GM12878 (cell line): ENCODE measurements at regions not wholly inside any gene's neighbourhood (a gene's known extent, or its start where the extent isn't known, plus 50 kb on each side); places are given as distances from the start of the nearest gene placed in this dataset.

Experiments used
- ATAC-seq: fragments of 200-7000 bp; cut with Tn5 transposase; 3 replicates; pipeline ENCODE4 v1.9.1; 2020; ENCODE audit warnings: mild to moderate bottlenecking, moderate library complexity
- BruUV-seq: library from RNA; stranded (reverse); fragments of 400-500 nt; replicated peaks from 2 replicates; lab custom pipeline; 2021; lab: Mats Ljungman, UMichigan
- CTCF ChIA-PET: fragments of 300-600 bp; sonication (Branson Sonifier 250); formaldehyde crosslinking; extraction: SDS; loops from one replicate; lab custom pipeline; 2021; ENCODE audit warnings: inconsistent platforms; lab: Yijun Ruan, JAX
- POLR2A ChIA-PET: fragments of 350-600 bp; formaldehyde crosslinking; extraction: SDS; loops from one replicate; lab custom pipeline; 2021; ENCODE audit warnings: inconsistent platforms; lab: Charles Lee
- RAD21 ChIA-PET: fragments of 300-600 bp; sonication (Branson Sonifier 250); formaldehyde crosslinking; loops from one replicate; lab custom pipeline; 2023; ENCODE audit warnings: antibody characterized with exemption; ENCODE audit not compliant: unreplicated experiment; lab: Charles Lee
- SMC1A ChIA-PET: fragments of 300-600 bp; sonication (Branson Sonifier 250); formaldehyde crosslinking; loops from one replicate; lab custom pipeline; 2023; ENCODE audit not compliant: unreplicated experiment, uncharacterized antibody; lab: Charles Lee
- DNase-seq: peaks from one replicate; pipeline ENCODE4 v3.0.0-alpha.2; 2011; ENCODE audit warnings: low read depth, low spot score
- FAIRE-seq: peaks from 3 replicates; lab custom pipeline; 2011; peaks lifted over from hg19 to GRCh38; lab: Jason Lieb, UNC
- H2AFZ ChIP-seq: 2 replicates; pipeline ENCODE4 v1.6.0; 2011; ENCODE audit warnings: low read depth, low read length, control low read depth; ENCODE audit not compliant: control insufficient read depth
- H3K27ac ChIP-seq: 2 replicates; pipeline ENCODE4 v1.5.1; 2011; ENCODE audit warnings: control low read depth; ENCODE audit not compliant: control insufficient read depth, insufficient read depth
- H3K27me3 ChIP-seq, 2 experiments: replicated peaks in 1 of 2; 2 replicates each; pipeline versions ENCODE4 v1.6.0 to v1.6.1; 2011; ENCODE audit warnings: low read length in 1 of 2; ENCODE audit not compliant: control insufficient read depth in 2 of 2, insufficient read depth in 2 of 2
- H3K36me3 ChIP-seq, 2 experiments: 2 replicates each; pipeline ENCODE4 v1.5.1; 2011; ENCODE audit warnings: low read length in 1 of 2; ENCODE audit not compliant: control insufficient read depth in 2 of 2, insufficient read depth in 2 of 2
- H3K4me1 ChIP-seq: 2 replicates; pipeline ENCODE4 v1.6.1; 2011; ENCODE audit warnings: mild to moderate bottlenecking, low read length, moderate library complexity, mixed read lengths; ENCODE audit not compliant: control insufficient read depth, insufficient read depth
- H3K4me2 ChIP-seq: 2 replicates; pipeline ENCODE4 v1.6.0; 2011; ENCODE audit warnings: control low read depth; ENCODE audit not compliant: control insufficient read depth, insufficient read depth
- H3K4me3 ChIP-seq: fragments of 200-600 bp; sonication (generic); 2 replicates; pipeline ENCODE4 v1.5.1; 2016
- H3K79me2 ChIP-seq: 2 replicates; pipeline ENCODE4 v1.6.0; 2011; ENCODE audit warnings: low read length; ENCODE audit not compliant: control insufficient read depth, insufficient read depth
- H3K9ac ChIP-seq: 2 replicates; pipeline ENCODE4 v1.8.0; 2011; ENCODE audit warnings: low read length, control low read depth, mixed read lengths; ENCODE audit not compliant: control insufficient read depth, insufficient read depth
- H3K9me3 ChIP-seq: replicated peaks from 3 replicates; pipeline ENCODE4 v1.5.1; 2011; ENCODE audit warnings: mild to moderate bottlenecking, low read length; ENCODE audit not compliant: control insufficient read depth, insufficient read depth
- H4K20me1 ChIP-seq: 2 replicates; pipeline ENCODE4 v1.6.0; 2011; ENCODE audit not compliant: control insufficient read depth, insufficient read depth
- MEF2A ChIP-seq: IDR thresholded peaks from 2 replicates; pipeline ENCODE4 v1.6.1; 2011; ENCODE audit warnings: low read depth, mild to moderate bottlenecking, low read length, moderate library complexity; ENCODE audit not compliant: insufficient read depth
- in situ Hi-C: fragments of 300-500 bp; cut with MboI; formaldehyde crosslinking; loops from 9 replicates; pipeline ENCODE4 v1.14.3; 2018; ENCODE audit warnings: mixed read lengths
- intact Hi-C: fragments of 100-400 bp; cut with micrococcal nuclease; formaldehyde crosslinking; loops from one replicate; pipeline ENCODE4 v1.14.2; 2022; ENCODE audit not compliant: unreplicated experiment
- TF ChIP-seq, protein P1 (sequence below): fragments of 450-650 bp; formaldehyde crosslinking; IDR thresholded peaks from 2 replicates; pipeline ENCODE4 v1.5.0; 2022; ENCODE audit warnings: mild to moderate bottlenecking, missing genetic modification characterization
- TF ChIP-seq, protein P2 (sequence below): IDR thresholded peaks from 2 replicates; pipeline ENCODE4 v1.6.1; 2012; ENCODE audit warnings: low read depth, low read length, improper control_type of control experiment

- no peak for TF ChIP-seq MEF2A
- TF ChIP-seq, protein P1, sequence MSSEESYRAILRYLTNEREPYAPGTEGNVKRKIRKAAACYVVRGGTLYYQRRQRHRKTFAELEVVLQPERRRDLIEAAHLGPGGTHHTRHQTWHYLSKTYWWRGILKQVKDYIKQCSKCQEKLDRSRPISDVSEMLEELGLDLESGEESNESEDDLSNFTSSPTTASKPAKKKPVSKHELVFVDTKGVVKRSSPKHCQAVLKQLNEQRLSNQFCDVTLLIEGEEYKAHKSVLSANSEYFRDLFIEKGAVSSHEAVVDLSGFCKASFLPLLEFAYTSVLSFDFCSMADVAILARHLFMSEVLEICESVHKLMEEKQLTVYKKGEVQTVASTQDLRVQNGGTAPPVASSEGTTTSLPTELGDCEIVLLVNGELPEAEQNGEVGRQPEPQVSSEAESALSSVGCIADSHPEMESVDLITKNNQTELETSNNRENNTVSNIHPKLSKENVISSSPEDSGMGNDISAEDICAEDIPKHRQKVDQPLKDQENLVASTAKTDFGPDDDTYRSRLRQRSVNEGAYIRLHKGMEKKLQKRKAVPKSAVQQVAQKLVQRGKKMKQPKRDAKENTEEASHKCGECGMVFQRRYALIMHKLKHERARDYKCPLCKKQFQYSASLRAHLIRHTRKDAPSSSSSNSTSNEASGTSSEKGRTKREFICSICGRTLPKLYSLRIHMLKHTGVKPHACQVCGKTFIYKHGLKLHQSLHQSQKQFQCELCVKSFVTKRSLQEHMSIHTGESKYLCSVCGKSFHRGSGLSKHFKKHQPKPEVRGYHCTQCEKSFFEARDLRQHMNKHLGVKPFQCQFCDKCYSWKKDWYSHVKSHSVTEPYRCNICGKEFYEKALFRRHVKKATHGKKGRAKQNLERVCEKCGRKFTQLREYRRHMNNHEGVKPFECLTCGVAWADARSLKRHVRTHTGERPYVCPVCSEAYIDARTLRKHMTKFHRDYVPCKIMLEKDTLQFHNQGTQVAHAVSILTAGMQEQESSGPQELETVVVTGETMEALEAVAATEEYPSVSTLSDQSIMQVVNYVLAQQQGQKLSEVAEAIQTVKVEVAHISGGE (CRISPR knock-in tag): no peak
- TF ChIP-seq, protein P2, sequence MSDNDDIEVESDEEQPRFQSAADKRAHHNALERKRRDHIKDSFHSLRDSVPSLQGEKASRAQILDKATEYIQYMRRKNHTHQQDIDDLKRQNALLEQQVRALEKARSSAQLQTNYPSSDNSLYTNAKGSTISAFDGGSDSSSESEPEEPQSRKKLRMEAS: no peak
- Histone ChIP-seq H3K4me3 (no peak overlapping the region), H2AFZ (no peak overlapping the region), H3K9ac (no peak overlapping the region), H3K4me1 (no peaks in the 10 kb centered on the region), H3K27me3 (no peaks in the 10 kb centered on the region; a peak in 1 of 4 replicates), H3K36me3 (no peaks in the 10 kb centered on the region), H3K4me2 (no peak overlapping the region), H3K27ac (no peak overlapping the region), H3K79me2 (no peaks in the 10 kb centered on the region), H3K9me3 (no peaks in the 10 kb centered on the region; the same call in 2 of the 3 replicates), H4K20me1 (no peaks in the 10 kb centered on the region)
- FAIRE-seq (no peak), DNase-seq (no peak), ATAC-seq (no peak)
- intact Hi-C loops (no loop called here), in situ Hi-C loops (no loop called here)
- POLR2A ChIA-PET: no interaction called here
- no TSS peak for BruUV-seq
- CTCF ChIA-PET: interaction anchor here (0.8 to 1.1 kb wide), 2 partner anchors 10 to 14 kb away, joined by 3 read pairs; no protein-coding TSS in a partner anchor
- SMC1A ChIA-PET: interaction anchor here (1.2 to 2.8 kb wide), 4 partner anchors 8 to 23 kb away, joined by 3 to 14 read pairs (median 6); no protein-coding TSS in a partner anchor
- RAD21 ChIA-PET: no interaction called here
Measured at GRCh38 chr2:199144546-199144945, 313.2 kb downstream of the SATB2 start.
